NCI-H146 treated with DMSO at 0.1 percent for 48 hours (cell line): ENCODE measurements at regions not wholly inside any gene's neighbourhood (a gene's known extent, or its start where the extent isn't known, plus 50 kb on each side); places are given as distances from the start of the nearest gene placed in this dataset.

ENCODE experiments used
- DNase-seq: peaks from one replicate; lab custom pipeline; 2025; ENCODE audit not compliant: unreplicated experiment; lab: John Stamatoyannopoulos, UW

DNA sequence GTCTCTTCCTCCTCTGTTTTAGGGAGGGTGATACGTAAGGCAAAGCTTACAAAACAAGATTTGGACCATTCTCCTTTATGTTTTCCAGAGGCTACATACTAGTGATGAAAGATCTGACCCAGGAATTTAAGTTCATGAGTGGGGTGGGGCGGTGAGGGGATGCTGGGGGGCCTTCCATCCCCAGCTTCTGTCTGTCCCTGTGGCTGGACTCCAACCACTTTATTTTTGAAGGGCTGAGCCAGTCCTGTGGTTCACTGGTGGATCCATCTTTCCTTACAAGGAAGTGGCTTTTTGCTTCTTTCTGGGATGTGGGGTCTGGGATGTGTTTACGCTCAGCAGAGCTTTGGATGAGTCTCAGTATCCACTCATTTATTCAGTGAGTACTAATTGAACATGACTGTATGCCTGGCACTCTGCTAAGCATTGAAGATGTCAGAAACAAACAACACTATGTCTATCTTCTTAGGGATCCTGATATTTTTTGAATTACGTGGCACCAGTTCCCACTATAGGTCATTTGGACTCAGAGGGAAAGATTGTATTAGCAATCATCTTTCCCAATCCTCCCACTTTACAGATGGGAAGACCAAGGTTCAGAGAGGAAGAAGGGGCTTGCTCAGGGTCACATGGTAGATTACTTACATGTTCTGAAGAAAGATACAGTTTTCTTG, 291.8 kb upstream of the TBX3 start:
- no peak for DNase-seq

DNA sequence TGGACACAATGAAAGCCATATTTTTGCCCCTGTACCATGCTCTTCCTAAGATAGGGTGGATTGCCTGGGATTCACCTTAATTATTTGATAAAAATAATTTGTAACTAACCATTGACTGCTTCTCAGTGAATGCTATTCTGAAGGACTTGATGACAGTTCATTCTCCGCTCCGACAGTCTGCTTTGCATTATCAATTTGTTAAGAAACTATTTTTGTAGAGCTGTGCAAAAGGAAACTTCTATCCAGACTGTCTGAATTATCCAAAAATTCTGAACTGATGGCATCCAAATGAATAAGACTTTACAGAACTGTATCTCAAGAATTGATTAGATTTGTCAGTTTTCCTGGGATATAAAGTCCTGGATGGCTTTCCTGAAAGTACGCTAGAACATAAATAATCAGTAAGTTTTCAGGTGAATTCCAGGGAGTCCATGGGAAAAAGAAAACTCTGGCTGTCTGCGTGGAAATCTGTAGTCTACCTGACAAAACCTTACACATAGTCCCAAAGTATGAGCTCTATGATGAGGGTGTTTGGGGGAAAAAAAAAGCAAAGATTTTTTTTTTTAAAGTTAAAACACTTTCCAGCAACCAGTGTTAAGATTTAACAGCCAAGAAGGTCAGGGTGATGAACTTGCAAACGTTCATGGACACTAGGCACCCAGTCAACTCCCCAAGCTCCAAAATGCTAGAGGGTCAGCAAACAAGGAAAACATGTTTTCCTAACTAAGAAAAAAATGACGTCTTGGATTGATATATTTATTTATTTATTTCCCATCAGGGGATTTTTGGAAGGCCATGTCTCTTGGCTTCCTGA, 291.1 kb upstream of the TBX3 start:
- DNase-seq: no peak

DNA sequence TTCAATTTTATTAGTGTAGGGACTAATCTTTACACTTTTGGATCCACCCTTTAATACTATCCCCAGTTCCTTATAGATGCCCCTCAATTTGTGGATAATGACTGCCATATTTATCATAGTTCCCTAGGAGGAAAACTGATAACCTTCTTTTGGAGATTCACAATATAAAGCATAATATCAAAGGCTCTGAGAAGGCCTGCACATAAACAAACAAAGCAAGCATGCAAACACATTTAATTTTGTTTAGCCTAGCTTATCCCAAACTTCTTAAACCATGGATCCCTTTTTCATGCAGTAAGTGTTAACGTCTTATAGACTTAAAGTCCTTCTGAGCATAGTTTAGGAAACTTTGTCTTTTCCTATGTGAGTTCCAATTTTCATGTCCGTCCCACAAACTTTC, 290.4 kb upstream of the TBX3 start:
- no peak for DNase-seq

DNA sequence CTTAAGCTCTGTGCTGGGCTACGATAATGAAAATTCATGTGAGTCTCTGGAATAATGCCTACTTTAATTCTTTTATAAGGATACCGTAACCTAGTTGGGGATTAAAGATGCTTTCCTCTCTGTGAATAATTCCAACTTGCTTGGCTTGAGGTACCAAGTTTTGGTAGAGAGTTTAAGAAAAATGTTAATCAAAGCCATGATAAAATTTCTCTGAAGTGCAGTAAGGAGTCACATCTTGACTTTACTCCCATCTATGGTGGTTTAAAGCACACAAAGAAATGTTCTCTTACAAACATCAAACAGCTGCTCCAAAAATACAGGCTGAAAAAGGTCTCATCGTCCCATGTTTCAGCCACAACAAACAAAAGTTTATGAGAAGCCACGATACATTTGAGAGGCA, 284.8 kb upstream of the TBX3 start:
- no peak for DNase-seq

DNA sequence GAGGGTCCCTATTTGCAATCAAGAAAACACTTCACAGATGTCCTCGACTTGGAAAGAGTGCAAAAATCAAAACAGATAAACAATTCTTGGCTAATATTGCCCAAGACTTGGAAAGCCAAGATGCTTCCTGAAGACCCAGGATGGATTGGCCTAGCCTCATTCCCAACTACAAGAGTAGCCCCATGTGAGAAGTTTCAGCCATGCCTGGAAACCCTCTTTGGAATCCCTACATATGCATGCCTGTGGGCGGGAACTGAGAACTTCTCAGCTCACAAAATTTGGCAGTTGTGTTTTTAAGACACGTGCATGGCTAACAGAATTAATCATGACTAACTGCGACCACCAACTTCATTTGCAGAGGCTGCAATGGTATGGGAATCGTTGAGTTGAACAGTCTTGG, 283.2 kb upstream of the TBX3 start:
- DNase-seq: no peak

DNA sequence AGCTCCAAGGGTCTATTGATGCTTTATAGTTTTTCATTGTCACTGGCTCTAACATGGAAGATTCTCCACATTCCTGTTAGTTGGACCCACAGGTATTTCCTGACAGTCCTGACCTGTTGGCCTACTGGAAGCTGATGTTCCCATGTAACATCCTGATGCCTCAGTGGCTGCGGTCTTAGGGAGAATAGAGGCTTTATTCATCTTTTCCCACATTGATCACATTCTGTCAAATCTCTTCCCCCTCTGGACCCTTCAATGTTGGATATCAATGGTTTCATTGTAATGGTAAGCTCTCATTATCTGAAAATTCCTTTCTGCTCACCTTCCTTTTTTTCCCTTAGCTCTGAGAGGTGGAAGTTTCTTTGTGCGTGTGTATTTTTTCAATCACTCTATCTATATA, 280.9 kb upstream of the TBX3 start:
- no peak for DNase-seq

DNA sequence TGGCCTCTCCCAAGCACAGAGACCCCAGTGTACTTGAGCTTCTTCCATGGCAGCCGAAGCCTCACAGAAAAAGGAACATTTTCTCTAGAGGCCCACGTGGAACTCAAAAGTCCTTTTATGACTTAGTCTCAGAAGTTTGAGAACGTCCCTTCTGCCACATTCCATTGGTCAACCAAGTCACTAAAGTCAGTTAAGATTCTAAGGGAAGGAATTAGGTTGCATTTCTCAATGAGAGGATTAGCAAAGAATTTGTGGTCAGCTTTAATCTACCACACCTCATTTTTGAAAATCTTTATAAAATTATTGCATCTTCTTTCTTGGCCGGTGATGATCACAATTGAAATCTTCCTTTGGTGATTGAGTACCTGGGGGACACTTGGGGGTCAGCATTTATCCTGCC, 279.9 kb upstream of the TBX3 start:
- DNase-seq: no peak

DNA sequence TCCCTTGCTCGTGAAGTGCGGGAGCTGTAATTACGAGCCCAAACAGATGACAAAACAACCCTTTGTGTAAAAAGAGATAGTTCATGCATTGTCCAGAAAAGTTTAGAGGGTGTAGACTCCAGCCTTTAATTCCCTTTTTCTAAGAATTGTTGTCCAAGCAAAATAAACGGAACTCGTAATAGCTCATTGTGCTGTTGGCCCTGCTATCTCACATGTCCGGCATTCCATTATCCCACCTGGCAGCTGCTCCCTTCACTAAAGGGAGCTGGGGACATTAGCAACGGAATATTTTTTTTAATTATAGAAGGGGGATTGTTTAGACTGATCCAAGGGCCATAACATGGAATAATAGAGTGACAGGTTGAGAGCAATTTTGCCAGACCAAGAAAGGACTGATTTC, 277.5 kb upstream of the TBX3 start:
- no peak for DNase-seq

DNA sequence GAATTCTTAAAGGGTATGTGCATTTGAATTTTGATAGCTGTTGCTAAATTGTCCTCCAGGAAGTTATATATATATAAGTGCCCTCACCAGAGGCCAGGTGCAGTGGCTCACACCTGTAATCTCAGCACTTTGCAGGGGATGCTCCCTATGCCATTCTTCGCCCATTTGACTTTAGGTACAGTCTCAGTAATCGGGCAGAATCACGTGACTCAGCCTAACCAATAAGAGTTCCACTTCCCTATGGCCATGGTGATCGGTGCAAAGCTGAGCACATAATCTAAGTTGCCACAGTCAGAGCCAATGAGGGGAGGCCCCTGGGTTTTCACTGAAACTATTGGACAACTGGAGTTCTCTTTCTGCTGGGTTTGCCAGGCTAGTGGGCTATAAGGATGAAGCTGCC, 274.6 kb upstream of the TBX3 start:
- no peak for DNase-seq

DNA sequence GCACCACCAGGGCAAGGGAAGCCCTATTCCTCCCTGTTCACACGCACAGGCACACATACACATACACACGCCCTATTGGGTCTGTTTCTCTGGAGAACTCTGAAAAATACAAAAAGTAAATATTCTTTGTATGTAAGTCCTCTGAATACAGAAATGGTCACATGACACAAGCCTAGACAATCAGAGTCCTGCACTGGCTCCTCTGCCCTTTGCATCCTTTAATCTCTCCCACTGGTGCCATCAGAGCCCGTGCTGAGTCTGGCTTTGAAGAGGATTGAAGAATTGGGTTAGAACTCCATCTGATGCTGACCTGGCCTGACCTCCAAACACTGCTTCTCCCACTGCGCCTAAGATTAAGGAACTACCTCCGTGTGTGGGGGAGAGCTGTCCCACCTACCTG, 273.2 kb upstream of the TBX3 start:
- no peak for DNase-seq

DNA sequence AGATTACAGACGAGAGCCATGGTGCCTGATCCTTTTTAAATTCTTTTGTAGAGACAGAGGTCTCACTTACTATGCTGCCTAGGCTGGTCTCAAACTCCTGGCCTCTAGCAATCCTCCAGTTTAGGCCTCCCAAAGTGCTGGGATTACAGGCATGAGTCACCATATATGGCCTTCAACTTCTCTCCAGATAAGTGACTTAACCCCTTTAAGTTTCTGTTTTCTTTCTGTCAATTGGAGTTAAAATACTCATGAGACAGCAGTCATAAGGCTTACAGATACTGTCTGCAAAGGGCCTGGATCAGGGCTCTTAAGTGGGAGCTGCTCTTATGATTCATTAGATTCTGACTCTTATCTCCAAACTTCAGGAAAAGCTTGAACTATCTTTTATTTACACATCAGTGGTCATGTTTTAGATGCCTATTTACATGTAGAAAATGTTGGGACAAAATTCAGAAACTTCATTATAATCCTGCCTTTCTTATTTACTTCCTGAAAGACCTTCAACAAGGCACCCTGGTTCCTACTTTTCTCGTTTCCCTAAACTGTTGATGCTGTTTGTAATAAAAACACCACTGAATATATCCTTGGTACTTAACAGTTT, 271.5 kb upstream of the TBX3 start:
- no peak for DNase-seq

DNA sequence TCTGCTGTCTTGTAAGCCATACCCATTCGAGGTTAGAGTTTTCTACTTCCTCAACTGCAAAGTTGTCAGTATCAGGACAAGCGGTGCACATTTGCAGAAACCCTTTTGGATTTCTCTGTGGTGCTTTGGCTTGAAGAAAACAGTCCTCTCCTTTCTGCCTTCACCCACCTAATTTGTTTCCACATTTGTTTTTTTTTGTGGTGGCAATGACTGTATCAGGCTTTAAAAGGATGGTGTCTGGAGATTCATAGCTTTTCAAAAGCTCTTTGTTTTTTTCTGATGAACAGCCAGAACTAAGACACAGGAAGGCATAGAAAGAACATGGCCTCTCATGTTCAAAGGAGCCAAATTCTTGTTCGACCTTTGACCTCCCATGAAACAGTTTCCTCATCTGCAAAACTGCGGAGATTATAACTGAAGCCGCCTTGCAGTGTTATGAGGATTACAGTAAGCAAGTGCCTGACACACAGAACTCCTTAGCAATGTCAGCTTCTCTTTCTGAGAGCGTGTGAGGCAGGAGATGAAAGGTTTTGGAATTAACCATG, 270.6 kb upstream of the TBX3 start:
- no peak for DNase-seq

DNA sequence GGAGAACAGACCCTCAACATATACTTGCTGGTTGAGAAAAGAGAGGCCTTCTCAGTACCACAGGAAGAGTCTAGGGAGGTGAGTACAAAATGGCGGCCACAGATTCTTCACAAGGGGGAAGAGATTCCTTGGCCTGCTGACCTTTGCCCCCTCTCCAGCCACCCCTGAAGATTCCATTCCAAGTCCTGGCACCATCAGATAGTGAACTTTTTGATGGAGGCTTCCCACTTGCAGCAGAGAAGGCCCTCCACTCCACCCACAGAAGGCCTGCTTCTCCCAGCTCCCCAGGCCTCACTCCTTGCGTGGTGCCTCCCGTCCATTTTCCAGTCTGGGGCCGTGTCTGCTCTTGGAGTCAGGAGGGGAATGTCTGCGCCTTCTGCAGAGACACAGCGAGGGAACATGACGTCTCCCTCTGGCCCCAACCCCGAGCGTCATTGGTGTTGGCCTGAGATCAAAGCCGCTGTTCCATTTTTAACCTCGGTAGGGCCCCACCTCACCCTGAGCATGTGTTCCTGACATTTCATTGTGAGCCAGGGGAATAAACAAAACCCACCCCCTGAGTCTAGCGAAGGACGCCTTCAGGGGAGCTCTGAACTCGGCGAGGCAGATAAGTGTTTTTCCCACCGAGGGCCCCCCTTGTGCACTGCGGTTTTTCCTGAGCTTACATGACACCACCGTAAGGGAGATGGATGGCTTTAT, 268.7 kb upstream of the TBX3 start:
- DNase-seq: no peak

DNA sequence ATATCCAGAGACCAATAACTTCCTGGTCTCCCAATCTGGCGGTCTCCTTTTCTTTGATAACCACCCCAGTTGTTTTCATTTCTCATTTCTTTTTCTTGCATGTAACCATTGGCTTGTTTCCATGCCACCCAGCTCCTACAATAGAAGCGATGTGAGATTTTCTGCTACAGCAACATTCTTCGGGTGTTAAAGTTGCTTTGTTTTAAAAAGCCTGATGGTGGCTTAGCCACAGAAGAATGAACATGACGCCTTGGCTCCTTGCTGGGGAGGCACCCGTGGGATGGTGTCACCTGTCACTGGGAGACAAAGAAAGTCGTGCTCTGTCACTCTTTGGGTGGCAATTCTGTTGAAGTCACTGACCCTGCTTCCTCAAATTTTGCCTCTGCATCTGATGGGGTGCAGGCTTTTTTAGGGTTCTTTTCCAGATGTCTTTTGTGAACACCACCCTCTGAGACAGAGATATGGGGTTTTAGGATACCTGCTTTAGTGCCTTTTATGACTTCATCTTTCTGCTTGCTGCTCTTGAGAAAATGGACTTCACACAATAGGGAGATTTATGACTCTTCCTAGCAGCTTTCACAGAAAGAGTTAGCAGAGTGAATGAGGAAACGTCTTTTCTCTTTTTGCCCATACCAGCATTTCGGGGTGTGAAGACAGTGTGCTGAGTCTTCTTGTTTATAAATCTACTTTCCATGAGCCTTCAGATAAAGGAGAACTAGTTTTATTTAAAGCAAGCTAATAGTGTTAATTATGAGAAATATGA, 265.3 kb upstream of the TBX3 start:
- DNase-seq: no peak

DNA sequence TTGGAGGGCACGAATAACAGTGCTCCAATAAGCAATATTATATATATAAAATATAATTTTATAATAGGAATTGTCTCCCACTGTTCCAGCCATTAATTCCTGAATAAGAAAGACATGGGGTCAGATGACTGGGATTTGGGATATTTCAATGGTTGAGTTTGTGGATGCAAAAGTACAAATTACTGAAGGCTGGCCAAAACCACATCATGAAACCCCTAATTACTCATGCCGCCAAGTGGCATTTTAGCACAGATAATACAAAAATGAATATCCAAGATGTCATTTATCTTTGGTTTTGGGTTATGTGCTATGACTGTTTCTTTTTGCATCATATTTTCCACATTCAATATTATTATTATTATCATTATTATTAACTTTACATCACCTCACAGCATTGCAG, 261.4 kb upstream of the TBX3 start:
- DNase-seq: no peak

DNA sequence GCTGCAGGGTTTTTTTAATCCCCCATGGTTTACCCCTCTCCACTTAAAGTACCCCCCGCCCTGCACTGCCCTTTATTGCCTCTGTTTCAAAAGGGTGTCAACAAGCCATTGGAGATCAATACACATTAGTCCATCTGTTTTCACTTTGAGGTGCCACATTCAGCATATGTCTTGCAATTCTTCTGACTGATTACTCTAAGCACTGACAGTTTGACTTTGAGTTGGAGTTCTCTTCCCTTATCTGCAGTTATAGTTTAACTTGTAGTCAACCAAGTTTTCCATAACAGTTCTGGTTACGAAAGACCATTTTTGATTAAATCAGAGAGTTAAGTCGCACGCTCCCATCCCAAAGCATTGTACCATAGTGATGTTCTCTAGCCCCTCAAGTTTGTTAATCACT, 260.8 kb upstream of the TBX3 start:
- DNase-seq: no peak

DNA sequence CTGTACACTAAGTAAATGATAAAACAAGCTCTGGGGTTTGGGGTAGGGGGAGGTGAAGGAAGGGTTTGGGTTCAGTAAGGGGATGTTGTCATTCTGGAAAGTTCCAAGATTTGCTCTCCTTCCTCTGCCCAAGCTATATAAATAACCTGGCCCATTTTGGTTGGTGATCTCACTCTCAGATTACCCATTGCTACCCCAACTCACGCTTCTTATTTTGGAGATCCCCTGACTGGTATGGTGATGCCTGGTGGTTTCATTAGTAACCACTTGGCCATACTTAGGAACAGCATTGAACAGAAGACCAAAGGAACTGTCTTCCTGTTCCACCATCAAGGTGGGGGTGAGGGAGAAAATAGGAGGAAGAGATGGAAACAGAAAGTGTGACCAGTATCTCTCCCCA, 259.6 kb upstream of the TBX3 start:
- no peak for DNase-seq

DNA sequence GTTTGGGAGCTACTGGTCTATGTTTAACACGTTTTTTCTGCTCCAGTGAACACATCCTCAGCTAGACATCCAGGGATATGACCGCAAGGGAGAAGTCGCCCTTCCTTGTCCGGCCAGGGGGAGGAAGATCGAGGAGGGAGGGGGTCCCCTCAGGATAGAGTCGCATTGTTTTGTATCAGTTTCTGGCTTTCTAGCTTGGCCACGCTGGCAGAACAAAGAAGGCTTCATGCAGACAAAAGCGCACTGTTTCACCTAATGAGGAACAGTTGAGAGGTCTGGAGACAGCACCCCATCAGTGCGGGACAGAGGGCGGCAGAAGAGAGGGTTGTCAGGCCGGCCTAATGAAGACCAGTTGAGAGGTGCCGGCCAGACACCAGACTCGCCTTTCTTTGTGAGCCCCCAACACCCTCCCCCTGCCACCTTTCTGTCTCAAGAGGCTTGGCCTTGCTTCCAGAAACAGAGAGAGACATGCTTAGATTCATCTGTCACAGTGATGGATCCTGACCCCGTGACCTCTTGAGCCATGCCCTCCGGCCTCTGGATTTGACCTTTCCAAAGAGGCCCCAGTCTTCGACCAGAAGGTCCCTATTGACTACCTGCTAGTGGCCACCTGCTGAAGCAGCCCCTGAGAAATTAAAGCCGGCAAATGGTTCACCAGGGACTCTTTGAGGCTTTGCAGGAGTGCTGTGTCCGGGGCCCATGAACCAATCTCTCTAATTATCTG, 254.7 kb upstream of the TBX3 start:
- DNase-seq: no peak

DNA sequence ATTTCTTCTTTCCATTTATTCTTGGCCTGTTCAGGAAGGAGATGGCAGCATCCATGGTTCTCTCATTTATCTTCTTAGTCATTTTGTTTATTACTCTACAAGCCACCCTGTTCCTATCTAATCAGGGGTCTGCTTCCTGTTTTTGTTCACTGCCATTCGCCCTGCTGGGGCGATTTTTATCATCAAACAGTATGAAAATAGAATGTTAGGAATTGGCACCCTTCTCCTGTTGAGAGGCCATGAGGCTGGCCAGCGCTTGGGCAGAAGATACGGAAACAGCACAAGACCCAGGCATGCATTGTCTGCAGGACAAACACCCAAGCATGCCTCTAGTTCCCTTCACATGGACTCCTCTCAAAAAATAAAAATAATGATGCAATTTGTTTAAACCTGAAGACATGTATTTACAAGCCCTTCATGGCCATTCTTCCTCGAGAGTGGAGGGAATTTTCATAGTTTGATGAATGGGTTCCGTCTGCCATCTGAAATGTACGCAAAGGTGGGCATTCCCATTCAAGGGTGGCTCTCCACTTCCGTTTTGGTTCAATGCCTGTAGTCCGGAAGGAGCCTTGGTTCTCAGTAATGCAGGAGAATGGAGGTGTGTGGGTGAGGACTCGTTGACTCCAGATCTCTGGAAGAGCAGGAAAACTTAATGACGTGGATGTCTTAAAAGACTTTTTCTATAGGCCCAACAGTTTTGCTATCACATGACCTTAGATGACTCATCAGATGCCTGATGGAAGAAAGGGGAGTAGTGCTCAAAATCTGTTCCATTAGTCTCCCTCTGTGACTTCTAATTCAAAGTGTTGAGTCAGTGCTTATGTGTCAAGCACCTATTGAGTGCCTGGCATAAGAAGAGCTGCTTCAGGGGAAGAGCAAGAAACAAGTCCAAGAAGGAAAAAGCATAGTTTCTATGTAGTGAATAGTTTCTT, 252.4 kb upstream of the TBX3 start:
- DNase-seq: no peak
